GM19328 (cell line): ENCODE measurements at regions not wholly inside any gene's neighbourhood (a gene's known extent, or its start where the extent isn't known, plus 50 kb on each side); places are given as distances from the start of the nearest gene placed in this dataset.
"Not testable (repeated sequence)": the region's sequence is repeated elsewhere in the genome, so short reads cannot be mapped to it uniquely, and the experiment has no call there.

Source experiments
- ATAC-seq: cut with Tn5 transposase; IDR thresholded peaks from one replicate; pipeline ENCODE4 v1.9.1; 2021; ENCODE audit warnings: mild to moderate bottlenecking, moderate library complexity; ENCODE audit not compliant: unreplicated experiment

DNA sequence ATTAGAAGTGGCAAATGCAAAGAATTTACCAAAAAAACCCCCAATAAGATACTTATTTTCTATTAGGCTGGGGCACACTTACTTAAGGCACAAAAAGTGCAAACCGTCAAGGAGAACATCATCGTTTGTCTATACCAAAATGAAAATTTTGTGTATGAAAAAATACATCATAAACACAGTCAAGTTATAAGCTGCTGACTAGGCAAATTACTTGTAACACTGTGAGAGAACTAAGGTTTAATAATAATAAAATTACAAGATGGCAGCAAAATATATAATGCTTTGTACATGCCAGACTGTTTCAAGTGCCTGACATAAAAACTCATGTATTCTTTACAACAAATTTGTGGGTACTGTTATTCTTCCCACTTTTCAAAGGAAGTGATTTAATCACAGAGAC is 297.2 kb upstream of the CRBN start:
- ATAC-seq, result no peak

DNA sequence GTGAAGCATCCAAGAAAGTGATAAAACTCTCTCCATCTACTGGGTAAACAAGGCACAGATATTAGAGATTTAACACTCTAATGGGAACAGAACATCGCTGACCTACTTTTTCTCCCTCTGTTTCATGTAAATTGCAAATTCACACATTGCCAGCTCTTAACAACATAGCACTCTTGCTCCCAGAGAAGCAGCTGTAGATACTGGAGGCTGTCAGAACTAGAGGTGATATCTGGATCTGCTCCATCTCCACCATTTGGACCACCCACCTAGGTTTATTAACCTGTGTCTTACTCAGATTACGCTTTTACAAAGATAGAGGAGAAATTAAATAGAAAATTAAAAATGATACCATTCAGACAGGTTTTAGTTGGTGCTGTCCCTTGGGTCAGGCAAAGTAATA is 289.1 kb upstream of the CRBN start:
- no peak for ATAC-seq

DNA sequence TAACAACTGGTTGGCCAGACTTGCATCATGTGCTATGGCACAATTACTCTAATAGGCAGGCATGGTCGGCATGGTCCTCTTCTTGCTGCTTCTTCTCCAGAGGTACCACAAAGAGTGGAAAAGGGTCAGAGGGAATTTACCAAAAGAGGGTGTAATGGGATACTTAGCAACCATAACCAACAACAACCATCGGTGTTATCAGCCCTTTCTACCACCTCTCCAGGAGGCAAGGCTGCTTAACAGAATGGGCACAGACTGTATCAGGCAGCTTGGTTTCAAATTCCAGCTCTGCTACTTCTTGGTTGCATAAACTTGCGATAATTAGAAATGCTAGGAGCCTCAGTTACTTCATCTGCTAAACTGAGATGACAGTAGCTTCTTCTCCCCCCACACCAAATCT is 284.6 kb upstream of the CRBN start:
- ATAC-seq, result no peak

DNA sequence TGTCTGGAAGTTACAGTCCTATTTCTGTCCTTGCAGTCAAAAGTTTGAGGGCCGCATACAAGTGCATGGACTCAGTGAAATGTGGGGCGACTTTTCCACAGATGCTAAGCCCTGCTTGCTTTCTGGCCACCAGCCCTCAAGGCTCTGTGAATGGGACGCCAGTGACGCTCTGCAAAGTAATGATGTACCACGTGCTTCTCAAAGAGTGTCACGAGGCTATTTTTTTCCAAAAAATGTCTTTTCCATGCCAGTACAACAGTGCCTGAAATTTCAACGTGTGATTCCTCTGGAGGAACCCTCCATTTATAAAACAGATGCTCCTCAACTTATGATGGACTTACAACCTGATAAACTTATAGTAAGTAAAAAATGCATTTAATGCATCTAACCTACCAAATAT is 281.8 kb upstream of the CRBN start:
- ATAC-seq, result no peak

DNA sequence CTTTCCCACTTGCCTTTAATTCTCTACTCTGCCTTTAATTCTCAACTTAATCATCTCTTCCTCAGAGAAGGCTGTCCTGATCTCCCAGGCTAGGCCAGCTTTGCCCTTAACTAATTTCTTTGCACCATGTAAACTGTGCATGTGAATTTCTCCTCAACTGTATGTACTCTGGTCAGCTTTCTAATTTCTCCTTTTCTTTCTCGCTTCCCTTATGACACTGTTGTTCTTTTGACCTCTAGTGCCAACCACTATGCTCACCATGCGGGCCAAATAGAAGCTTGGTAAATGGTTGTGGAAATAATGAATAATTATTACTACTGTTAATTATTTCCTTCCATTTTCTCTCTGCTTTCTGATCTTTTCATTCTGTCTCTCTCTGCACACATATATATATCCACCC is 269.0 kb upstream of the CRBN start:
- ATAC-seq, result no peak

DNA sequence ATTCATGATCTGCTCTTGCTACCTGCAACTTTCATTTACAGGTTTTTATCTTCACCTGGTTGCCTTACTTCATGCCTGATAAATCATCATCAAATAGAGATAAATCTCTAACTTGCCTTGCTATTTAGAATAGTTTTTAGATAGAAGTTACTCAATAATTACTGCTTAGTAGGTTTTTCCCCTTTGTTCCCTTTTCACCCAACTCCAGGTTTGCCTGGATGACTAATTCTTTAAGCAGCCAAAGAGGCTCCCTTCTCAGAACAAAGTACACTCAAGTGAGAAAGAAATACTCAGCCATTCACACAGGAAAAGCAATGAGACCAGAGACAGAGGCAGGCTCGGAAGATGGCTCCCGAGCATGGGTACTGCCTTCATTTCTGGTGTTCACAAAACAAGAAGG is 268.1 kb upstream of the CRBN start:
- ATAC-seq, result no peak

DNA sequence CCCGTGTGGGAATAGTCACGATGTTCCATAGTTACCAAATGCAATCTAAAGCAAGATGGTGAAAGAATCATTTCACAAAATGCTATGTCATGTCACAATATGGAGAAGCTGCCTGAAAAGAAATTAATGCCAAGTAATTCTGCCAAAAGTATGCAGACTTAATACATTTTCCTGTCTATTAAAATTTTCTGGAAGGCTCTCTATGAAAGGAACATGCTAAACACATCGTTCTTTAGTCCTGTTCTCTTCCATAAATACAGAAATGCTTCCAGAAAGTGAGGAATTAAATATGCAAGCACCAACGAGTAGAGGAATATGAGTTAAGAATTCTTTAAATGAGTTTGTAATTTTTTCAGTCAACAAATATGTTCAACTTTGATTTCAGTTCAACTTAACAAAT is 266.8 kb upstream of the CRBN start:
- ATAC-seq, result no peak

DNA sequence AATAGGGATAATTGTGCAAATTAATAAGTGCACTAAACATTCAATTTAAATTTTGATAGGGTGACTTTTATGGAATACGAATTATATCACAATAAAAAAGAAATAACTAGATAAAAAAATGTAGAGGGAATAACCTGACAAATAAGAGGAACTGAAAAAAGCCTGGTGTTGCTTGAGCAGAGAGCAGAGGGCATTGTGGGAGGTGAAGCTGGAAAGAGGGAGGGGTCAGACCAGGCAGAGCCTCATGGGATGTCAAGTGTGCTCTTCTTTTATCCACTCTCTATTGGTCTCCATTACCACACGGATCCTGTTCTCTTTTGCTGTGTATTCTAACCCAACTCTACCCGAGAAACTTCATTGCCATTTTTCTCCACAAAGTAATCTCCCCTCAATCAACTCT is 264.0 kb upstream of the CRBN start:
- no peak for ATAC-seq

DNA sequence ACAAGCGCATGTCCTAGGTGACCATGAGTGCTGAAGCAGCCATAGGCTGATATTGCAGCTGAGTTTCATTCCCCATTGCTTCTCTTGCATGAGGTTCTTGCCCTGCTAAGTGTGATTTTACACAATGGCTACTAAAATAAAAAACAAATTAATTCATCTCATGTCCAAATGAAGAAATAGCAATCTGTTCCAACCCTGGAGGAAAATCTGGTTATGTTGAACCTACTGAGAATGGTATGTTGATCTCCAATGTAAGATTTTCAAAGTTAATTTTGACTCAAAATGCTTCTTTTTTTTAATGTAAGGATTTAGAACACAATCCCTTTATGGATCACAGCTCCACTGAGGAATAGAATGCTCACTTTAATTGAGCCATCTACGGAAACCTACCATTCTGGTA is 254.2 kb upstream of the CRBN start:
- ATAC-seq, result no peak

DNA sequence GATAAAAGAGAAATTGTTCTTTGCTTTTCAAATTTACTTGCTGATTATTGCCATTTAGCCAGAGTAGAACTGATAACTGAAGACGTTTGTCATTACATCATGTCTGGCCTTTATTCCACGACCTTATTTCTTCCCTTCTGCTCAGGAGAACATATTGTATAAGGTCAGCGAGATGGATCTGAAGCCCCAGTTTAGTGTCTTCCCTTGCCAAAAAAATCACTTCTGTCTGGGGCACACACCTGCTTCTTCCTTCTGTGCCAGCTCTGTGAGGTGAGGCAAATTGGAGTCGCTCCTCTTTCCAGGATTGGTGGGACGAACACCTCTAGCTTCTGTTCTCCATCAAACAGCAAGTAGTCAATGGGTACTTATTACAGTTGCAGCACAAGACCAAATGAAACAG is 250.3 kb upstream of the CRBN start:
- ATAC-seq, result no peak

DNA sequence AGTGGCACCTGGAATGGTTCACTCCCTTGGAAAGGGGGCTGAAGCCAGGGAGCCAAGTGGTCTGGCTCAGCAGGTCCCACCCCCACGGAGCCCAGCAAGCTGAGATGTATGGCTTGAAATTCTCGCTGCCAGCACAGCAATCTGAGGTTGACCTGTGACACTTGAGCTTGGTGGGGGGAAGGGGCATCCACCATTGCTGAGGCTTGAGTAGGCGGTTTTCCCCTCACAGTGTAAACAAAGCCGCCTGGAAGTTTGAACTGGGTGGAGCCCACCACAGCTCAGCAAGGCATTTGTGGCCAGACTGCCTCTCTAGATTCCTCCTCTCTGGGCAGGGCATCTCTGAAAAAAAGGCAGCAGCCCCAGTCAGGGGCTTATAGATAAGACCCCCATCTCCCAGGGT is 228.2 kb upstream of the CRBN start:
- ATAC-seq, result not testable (repeated sequence)

DNA sequence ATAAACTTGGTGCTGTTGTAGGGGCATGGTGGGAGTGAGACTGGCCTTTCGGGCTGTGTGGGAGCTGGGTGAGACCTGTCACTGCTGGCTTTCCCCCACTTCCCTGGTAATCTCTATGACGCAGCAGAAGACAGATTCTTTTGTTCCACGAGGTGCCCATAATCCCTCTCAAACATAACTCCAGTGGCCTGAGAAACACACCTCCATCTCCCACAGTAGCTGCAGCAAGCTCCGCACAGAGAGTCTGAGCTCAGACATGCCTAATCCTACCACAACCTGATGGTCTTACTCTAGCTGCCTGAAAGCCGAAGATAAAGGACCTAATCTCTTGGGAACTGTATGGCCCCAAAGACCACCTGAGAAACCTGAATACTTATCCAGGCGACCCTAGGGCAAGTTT is 225.6 kb upstream of the CRBN start:
- ATAC-seq, result no peak

DNA sequence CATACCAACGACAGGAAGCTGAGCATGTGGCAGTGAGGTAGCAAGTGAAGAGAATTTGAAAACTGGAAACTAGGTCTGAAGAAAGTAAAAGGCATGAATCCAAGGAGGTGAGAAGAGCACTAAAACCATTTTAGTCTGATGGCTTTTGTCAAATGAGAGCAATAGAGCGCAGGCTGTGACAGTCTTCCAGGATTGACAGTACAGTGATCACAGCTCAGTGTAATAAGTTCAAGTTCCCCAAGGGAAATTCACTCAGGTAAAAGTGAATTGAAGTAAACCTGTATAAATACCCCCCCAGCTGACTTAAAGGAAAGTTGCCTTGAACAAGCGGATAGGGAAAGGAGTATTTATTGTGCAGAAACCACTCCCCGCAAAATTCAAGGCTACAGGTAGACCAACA is 224.2 kb upstream of the CRBN start:
- no peak for ATAC-seq

DNA sequence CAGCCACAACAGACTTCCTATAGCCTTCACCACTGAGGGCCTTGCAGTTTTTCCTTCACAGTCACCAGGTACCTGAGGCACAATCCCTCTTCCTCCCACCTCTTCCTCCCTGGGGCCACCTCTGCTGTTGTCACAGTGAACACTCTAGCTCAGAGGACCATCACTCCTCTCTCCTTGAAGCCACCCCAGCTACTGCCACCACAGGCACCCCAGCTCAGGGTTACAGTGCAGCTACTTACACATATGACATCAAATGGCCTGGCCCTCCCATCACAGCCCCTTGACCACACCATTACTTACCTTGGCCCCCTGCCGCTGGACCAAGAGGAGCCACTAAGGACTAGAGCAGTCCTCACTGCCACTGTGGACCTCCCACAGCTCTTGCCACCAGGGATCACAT is 213.5 kb upstream of the CRBN start:
- no peak for ATAC-seq

DNA sequence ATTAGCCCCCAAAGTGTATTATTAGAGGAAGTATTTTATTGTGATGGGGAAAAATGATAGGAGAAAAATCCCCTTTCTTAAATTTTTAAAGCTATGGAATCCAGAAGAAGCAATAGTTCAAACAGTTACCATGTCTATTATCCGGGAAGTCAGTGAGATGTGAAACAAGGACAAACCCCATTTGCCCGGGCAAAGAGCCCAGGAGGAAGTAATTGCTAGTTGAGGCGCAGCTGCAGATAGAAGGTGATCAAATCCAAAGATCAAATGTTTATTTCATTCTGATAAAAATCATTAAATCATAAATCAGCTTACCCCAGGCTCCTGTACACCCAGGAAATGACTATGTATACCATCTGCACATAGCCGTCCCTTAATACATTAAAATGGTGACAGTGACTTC is 204.0 kb upstream of the CRBN start:
- no peak for ATAC-seq

DNA sequence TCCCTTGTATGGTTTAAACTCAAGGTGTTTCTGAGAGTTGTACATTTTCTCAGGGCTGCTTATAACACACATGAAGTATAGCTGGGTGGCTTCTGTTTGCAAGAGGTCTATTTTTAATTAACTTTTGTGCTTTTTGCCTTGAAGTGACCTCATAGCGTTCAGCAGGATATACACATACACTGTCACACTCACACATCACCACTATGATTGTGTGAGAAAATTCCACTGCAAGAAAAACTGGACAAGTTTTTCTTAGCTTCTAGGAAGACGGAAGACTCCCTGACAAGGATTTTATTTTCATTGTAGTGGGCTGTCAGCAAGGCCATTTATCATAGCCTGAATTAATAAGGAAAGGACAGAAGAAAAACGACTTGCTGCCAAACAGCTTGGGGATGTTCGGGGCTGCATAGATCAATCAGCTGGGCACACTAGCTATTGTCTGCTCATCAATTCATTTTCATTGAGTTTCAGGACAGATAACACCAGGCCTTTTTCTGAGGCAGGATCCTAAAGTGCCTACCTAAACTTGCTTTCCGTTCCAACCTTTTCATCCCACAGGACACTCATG is 192.8 kb upstream of the CRBN start:
- ATAC-seq, result no peak

DNA sequence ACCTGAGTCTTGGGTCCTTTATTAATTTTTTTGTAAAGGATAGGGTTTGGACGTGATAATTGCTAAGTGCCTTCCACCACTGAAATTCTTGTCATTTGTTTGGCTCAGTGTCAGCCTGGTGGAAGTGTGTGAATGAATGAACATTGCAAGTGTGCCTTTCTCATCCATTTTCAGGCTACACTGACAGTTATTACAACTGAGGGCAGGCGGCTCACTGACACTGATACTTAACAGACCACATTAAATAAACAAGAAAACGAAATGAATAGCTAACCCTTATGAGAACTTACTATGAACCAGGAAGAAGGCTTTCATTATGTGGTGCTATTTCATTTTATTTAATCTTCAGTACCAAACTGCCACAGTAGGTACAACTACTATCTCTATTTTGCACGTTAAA is 188.8 kb upstream of the CRBN start:
- ATAC-seq, result no peak

DNA sequence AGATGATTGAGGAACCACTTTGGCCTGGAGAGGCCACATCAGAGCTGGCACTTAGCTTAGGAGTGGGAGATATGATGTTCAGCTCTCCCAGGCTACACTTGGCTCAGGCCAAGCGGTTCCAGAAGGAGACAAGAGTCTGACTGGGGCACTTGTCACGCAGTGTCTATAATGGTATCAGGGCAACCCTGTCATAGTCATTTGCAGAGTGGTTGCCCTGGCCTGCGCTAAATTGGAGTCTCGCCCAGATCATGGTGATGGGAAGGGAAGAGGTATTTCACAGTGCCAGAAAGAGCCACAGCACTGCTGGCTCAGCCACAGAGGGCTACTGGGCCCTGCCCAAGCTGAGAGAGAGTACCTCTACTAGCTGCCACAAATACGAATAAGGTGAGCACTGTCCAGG is 186.9 kb upstream of the CRBN start:
- no peak for ATAC-seq

DNA sequence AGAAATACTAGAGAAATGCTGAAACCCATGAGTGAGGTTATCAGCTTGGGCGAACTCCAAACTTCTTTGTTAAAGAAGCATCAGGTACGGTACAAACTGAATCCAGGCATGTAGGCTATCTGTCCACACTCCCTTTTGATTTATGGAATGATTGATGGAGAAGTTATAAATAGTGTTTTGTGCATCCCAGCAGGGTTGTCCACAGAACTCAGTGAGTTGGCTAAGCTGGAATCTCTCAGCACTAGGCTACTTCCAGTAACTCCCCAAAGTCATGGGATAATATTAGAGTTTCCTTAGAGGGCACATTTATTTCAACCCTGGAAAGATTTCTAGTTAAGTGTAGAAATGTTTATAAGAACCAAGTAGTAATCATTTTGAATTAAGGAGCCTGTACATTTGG is 186.2 kb upstream of the CRBN start:
- no peak for ATAC-seq

DNA sequence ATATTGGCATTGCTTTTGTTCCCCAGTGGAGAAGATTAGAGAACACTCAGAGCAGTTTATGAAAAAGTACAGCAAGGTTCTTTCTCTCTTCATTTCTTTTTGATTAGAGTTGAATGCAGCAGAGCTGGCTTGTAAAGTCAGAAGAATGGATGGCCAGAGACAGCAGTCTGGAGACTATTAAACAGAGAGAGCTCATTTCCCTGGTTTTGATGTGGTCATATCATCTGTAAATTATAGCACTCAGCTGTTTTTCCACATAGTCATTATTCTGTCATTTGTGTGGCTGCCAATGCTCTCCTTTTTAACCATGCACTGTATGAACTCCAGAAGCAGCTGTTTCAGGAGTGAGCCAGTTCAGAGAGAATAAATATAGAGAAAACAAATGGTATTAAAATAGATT is 177.4 kb upstream of the CRBN start:
- no peak for ATAC-seq

DNA sequence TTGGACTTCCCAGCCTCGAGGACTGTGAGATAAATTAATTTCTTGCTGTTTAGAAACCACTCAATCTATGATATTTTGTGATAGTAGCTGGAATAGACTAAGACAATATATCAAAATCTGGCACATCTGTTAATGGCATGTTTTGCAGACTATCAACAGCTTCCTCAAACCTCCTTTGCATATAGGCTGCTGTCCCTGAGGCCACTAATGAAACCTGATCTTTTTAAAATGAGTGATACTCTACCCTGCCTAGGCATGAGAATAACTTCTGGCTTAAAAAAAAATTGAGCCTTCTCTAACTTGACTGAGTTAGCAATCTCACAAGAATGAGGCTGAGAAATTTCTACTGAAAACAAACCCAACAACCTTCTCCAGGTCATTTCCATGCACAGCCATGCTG is 176.0 kb upstream of the CRBN start:
- ATAC-seq, result no peak

DNA sequence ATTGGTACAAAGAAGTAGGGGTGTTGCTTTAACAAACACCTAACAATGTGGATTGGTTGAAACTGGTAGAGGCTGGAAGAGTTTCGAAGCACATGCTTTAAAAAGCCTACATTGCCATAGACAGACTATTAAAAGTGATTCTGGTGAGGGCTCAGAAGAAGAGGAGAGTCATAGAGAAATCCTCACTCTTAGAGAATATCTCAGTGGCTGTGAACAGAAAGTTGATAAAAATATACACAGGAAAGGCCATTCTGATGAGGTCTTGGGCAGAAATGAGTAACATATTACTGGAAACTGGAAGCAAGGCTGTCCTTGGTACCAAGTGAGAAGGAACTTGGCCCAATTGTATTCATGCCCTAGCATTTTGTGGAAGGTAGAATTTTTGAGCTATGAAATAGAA is 173.7 kb upstream of the CRBN start:
- peak; percentile 50 for ATAC-seq

DNA sequence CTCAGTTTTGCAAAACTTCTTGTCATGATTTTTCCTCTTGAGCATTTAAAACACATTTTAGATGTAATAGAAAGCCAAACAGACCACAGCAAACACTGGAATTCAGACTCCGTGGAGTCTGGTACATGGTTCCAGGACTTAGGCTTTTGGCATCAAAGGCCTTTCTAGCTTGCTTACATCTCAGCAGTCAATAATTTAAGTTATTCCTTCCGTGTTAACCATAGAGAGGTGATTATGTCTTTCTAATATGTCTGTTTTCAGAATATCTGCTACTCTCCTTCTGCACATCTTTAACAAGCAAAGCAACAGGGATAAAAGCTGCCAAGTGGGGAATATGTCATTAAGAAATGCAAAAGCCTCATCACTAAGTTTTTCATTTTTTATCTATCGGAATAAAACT is 171.7 kb upstream of the CRBN start:
- no peak for ATAC-seq

DNA sequence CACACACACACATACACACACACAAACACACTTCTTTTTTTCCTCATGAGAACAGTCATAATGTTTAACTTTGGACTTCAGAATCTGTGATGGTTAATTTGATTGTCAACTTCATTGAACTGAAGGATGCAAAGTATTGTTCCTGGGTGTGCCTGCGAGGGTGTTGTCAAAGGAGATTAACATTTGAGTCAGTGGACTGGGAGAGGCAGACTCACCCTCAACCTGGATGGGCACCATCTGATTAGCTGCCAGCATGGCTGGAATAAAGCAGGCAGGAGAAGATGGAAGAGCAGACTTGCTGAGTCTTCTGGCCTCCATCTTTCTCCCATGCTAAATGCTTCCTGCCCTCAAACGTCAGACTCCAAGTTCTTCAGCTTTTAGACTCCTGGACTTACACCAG is 167.6 kb upstream of the CRBN start:
- ATAC-seq, result not testable (repeated sequence)
